HG02588 (cell line): ENCODE measurements at regions not wholly inside any gene's neighbourhood (a gene's known extent, or its start where the extent isn't known, plus 50 kb on each side); places are given as distances from the start of the nearest gene placed in this dataset.

Source experiments
- ATAC-seq: cut with Tn5 transposase; IDR thresholded peaks from one replicate; pipeline ENCODE4 v1.9.1; 2021; ENCODE audit warnings: mild to moderate bottlenecking, moderate library complexity; ENCODE audit not compliant: unreplicated experiment

GRCh38 chr14:105839425-105840265, 313.3 kb downstream of the TMEM121 start:
- no peak for ATAC-seq

- no peak for ATAC-seq
These were observed 314.1 kb downstream of the TMEM121 start for GRCh38 chr14:105840266-105841021.

GRCh38 chr14:105841022-105842009, 314.9 kb downstream of the TMEM121 start:
- ATAC-seq: no peak

GRCh38 chr14:105842105-105842504, 315.7 kb downstream of the TMEM121 start:
- no peak for ATAC-seq

GRCh38 chr14:105843444-105844046, 317.2 kb downstream of the TMEM121 start:
- no peak for ATAC-seq

GRCh38 chr14:105844047-105844630, 317.8 kb downstream of the TMEM121 start:
- no peak for ATAC-seq

GRCh38 chr14:105844810-105845724, 318.7 kb downstream of the TMEM121 start:
- ATAC-seq: no peak

GRCh38 chr14:105845725-105846309, 319.4 kb downstream of the TMEM121 start:
- ATAC-seq: no peak

GRCh38 chr14:105846312-105846711, 319.9 kb downstream of the TMEM121 start:
- no peak for ATAC-seq

- ATAC-seq: no peak
These were observed 321.0 kb downstream of the TMEM121 start for GRCh38 chr14:105847400-105847799.

- no peak for ATAC-seq
These were observed 322.2 kb downstream of the TMEM121 start for GRCh38 chr14:105848570-105848969.

- ATAC-seq: no peak
These were observed 323.7 kb downstream of the TMEM121 start for GRCh38 chr14:105849933-105850626.

GRCh38 chr14:105850853-105851581, 324.6 kb downstream of the TMEM121 start:
- ATAC-seq: no peak

GRCh38 chr14:105851716-105852377, 325.5 kb downstream of the TMEM121 start:
- no peak for ATAC-seq

- no peak for ATAC-seq
These were observed 326.1 kb downstream of the TMEM121 start for GRCh38 chr14:105852378-105853088.
